ENCODE measurements at regions not wholly inside any gene's neighbourhood (a gene's known extent, or its start where the extent isn't known, plus 50 kb on each side); places are given as distances from the start of the nearest gene placed in this dataset. TPM values are rescaled to one million over a fixed set of nuclear protein-coding genes. Genes with fewer than 3 reads are reported as not detected.
"Not testable (repeated sequence)": the region's sequence is repeated elsewhere in the genome, so short reads cannot be mapped to it uniquely, and the experiment has no call there.

DNA sequence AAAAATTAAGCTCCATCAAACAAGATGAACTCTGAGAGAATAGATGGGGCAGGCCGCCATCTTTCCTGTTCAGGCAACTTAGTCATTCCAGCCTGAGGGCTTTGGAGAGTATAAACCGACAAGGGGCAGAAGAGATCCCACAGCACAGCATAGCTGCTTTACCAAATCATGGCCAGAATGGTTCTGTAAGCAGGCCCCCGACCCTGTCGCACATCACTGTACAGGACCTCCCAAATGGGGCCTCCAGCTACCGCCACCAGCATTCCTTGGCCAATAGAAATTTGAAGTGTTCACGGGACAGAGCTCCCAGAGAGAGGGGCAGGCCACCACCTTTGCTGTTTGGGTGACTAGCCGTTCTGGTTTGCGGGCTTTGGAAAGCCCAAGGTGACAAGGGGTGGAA is 594.1 kb downstream of the CWH43 start:
- not testable (repeated sequence) for DNase-seq; H3K4me1 ChIP-seq (ENCODE audit: control insufficient read depth in 5 of 5, insufficient read depth in 5 of 5, low read length in 5 of 5)
- 64 to 66% methylated on average over 5 to 8 of the region's 8 CpGs for WGBS, 2 donors

DNA sequence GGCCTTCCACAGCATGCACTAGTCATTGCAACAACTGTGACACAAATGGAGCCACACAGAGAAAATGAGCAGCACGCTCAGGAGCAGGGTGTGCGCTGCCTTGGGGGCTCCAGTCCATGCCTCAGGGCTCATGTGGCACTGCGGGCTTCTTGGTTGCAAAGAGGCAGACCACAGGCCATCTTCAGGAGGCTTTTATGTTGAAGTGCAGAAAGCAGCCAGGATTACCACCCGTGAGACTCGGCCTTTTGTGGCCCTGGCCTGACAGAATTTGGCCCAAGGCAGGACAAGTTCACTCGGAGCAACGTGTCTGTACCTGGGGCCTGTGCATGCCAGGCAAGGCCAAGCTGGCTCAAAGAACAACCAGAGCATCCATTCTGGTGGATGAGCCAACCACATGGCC is 602.3 kb downstream of the CWH43 start:
- not testable (repeated sequence) for ATAC-seq (ENCODE audit: insufficient read depth, low FRiP score); H3K9me3 ChIP-seq (ENCODE audit: control insufficient read depth in 4 of 4, insufficient read depth in 3 of 4, low read length in 3 of 4); H3K27me3 ChIP-seq (ENCODE audit: control insufficient read depth in 3 of 3, insufficient read depth in 3 of 3, low read length in 2 of 3); DNase-seq; H3K27ac ChIP-seq (ENCODE audit: low read depth in 1 of 2, low read length in 1 of 2); H3K9ac ChIP-seq (ENCODE audit: insufficient read depth in 1 of 2, low read length in 2 of 2); H3K4me3 ChIP-seq; H3K36me3 ChIP-seq (ENCODE audit: control insufficient read depth in 4 of 4, insufficient read depth in 4 of 4, low read length in 4 of 4); H3K4me1 ChIP-seq (ENCODE audit: control insufficient read depth in 5 of 5, insufficient read depth in 5 of 5, low read length in 5 of 5)
- WGBS, 2 donors = 40 to 49% methylated on average over 2 to 6 of the region's 7 CpGs

More for the DNA sequence above, 594.1 kb downstream of the CWH43 start:
- H3K27ac ChIP-seq (ENCODE audit: low read depth in 1 of 2, low read length in 1 of 2); H3K27me3 ChIP-seq (ENCODE audit: control insufficient read depth in 3 of 3, insufficient read depth in 3 of 3, low read length in 2 of 3); ATAC-seq (ENCODE audit: insufficient read depth, low FRiP score); H3K9ac ChIP-seq (ENCODE audit: insufficient read depth in 1 of 2, low read length in 2 of 2); H3K4me3 ChIP-seq; H3K36me3 ChIP-seq (ENCODE audit: control insufficient read depth in 4 of 4, insufficient read depth in 4 of 4, low read length in 4 of 4): not testable (repeated sequence)
- peaks cover 0 to 12% (median 0%) of the 10 kb centered on the region in 4 donors for H3K9me3 ChIP-seq (ENCODE audit: control insufficient read depth in 4 of 4, insufficient read depth in 3 of 4, low read length in 3 of 4)

DNA sequence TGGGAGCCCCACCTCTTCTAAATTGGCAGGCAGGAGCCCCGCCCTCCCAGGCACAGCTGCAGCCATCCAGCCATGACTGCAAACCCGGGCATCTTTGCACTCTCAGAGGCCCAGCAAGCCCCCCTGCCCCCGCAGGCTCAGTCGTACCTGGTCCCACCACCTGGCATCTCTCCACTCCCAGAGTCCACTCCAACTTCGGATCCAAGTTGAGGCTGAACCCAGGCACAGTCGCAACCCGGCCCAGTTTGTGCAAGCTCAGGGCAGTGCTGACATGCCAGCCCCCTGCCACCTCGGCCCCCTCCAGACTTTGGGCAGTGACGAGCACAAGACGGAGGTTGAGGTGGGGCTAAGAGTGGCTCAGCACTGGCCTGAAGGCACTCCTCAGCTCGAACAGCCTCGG is 632.4 kb downstream of the CWH43 start:
- H3K4me1 ChIP-seq (ENCODE audit: control insufficient read depth in 5 of 5, insufficient read depth in 5 of 5, low read length in 5 of 5); DNase-seq; ATAC-seq (ENCODE audit: insufficient read depth, low FRiP score); H3K27ac ChIP-seq (ENCODE audit: low read depth in 1 of 2, low read length in 1 of 2); H3K9ac ChIP-seq (ENCODE audit: insufficient read depth in 1 of 2, low read length in 2 of 2); H3K4me3 ChIP-seq; H3K36me3 ChIP-seq (ENCODE audit: control insufficient read depth in 4 of 4, insufficient read depth in 4 of 4, low read length in 4 of 4); H3K9me3 ChIP-seq (ENCODE audit: control insufficient read depth in 4 of 4, insufficient read depth in 3 of 4, low read length in 3 of 4); H3K27me3 ChIP-seq (ENCODE audit: control insufficient read depth in 3 of 3, insufficient read depth in 3 of 3, low read length in 2 of 3): not testable (repeated sequence)
- 64 to 76% methylated on average over 5 to 12 of the region's 12 CpGs for WGBS, 2 donors

DNA sequence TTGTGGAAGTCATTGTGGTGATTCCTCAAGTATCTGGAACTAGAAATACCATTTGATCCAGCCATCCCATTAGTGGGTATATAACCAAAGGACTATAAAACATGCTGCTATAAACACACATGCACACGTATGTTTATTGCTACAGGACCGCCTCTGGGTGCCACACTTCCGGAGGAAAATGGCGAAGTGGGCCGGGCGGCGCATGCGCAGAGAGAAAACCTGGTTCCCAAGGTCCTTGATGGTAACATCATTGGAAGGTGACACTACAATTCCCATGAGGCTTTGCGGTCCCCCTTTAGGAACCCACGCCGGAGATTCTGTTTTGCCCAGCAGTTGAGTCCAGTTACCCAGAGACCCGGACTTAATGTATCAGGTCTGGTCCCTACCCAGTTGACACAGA is 640.4 kb downstream of the CWH43 start:
- H3K36me3 ChIP-seq (ENCODE audit: control insufficient read depth in 4 of 4, insufficient read depth in 4 of 4, low read length in 4 of 4); H3K27ac ChIP-seq (ENCODE audit: low read depth in 1 of 2, low read length in 1 of 2); DNase-seq; H3K9ac ChIP-seq (ENCODE audit: insufficient read depth in 1 of 2, low read length in 2 of 2); H3K4me3 ChIP-seq; H3K4me1 ChIP-seq (ENCODE audit: control insufficient read depth in 5 of 5, insufficient read depth in 5 of 5, low read length in 5 of 5); ATAC-seq (ENCODE audit: insufficient read depth, low FRiP score); H3K9me3 ChIP-seq (ENCODE audit: control insufficient read depth in 4 of 4, insufficient read depth in 3 of 4, low read length in 3 of 4); H3K27me3 ChIP-seq (ENCODE audit: control insufficient read depth in 3 of 3, insufficient read depth in 3 of 3, low read length in 2 of 3): not testable (repeated sequence)
- 74 to 89% methylated on average over 9 to 10 of the region's 12 CpGs for WGBS, 2 donors

Small RNA genes lying in the stretch of these regions (small RNA-seq; reads per million reads assigned to genes)
- not detected for gene AC119751.2 (ENCODE audit: low replicate concordance)
- gene AC119751.6 (ENCODE audit: low replicate concordance) = not detected
- gene AC119751.7 (ENCODE audit: low replicate concordance) = not detected
- not detected for gene AC119751.8 (ENCODE audit: low replicate concordance)

All from lung (tissue), 10 donors.